Parathyroid adenoma (tissue), 2 donors: ENCODE measurements at regions not wholly inside any gene's neighbourhood (a gene's known extent, or its start where the extent isn't known, plus 50 kb on each side); places are given as distances from the start of the nearest gene placed in this dataset.

ENCODE experiments used
- H2AFZ ChIP-seq: fragments of 300-600 bp; sonication (generic); one replicate; pipeline ENCODE4 v1.7.0; 2017; ENCODE audit warnings: antibody characterized with exemption, mild to moderate bottlenecking
- H3K27ac ChIP-seq: fragments of 300-600 bp; sonication (generic); one replicate; pipeline ENCODE4 v1.7.0; 2017
- H3K27me3 ChIP-seq: fragments of 300-600 bp; sonication (generic); one replicate; pipeline ENCODE4 v1.7.0; 2017; ENCODE audit warnings: low read length; ENCODE audit not compliant: control insufficient read depth, insufficient read depth
- H3K36me3 ChIP-seq: fragments of 300-600 bp; sonication (generic); one replicate; pipeline ENCODE4 v1.7.0; 2017; ENCODE audit warnings: low read length; ENCODE audit not compliant: control insufficient read depth, insufficient read depth
- H3K4me1 ChIP-seq: fragments of 300-600 bp; sonication (generic); one replicate; pipeline ENCODE4 v1.7.0; 2017; ENCODE audit warnings: control low read depth
- H3K4me2 ChIP-seq: fragments of 300-600 bp; sonication (generic); one replicate; pipeline ENCODE4 v1.7.0; 2017; ENCODE audit warnings: low read length
- H3K4me3 ChIP-seq: fragments of 300-600 bp; sonication (generic); one replicate; pipeline ENCODE4 v1.7.0; 2017; ENCODE audit warnings: low read depth, low read length
- H3K79me2 ChIP-seq: fragments of 300-600 bp; sonication (generic); one replicate; pipeline ENCODE4 v1.7.0; 2017; ENCODE audit warnings: control low read depth
- H3K9ac ChIP-seq: fragments of 300-600 bp; sonication (generic); one replicate; pipeline ENCODE4 v1.7.0; 2017; ENCODE audit warnings: mild to moderate bottlenecking
- H3K9me3 ChIP-seq: fragments of 300-600 bp; sonication (generic); one replicate; pipeline ENCODE4 v1.7.0; 2017; ENCODE audit warnings: low read length; ENCODE audit not compliant: control insufficient read depth
- CTCF ChIP-seq: fragments of 300-600 bp; sonication (generic); IDR thresholded peaks from one replicate; pipeline ENCODE4 v1.7.0; 2017; ENCODE audit warnings: antibody characterized with exemption, mild to moderate bottlenecking
- donor health status: primary hyperparathyroidism.

GRCh38 chr21:15397258-15397657, 332.5 kb upstream of the NRIP1 start:
- Histone ChIP-seq H3K4me3 (no peak overlapping the region), H3K4me2 (no peak overlapping the region), H2AFZ (no peak overlapping the region), H3K79me2 (no peaks in the 10 kb centered on the region), H3K27ac (no peak overlapping the region), H3K9me3 (no peaks in the 10 kb centered on the region), H3K27me3 (no peaks in the 10 kb centered on the region), H3K4me1 (no peaks in the 10 kb centered on the region), H3K36me3 (no peaks in the 10 kb centered on the region), H3K9ac (no peak overlapping the region)
- no peak for TF ChIP-seq CTCF

GRCh38 chr21:15400905-15401304, 328.9 kb upstream of the USP25 start:
- no peak overlapping the region for H3K9ac ChIP-seq
- H3K27ac ChIP-seq = no peak overlapping the region
- no peaks in the 10 kb centered on the region for H3K27me3 ChIP-seq
- no peaks in the 10 kb centered on the region for H3K9me3 ChIP-seq
- no peak overlapping the region for H2AFZ ChIP-seq
- H3K36me3 ChIP-seq = no peaks in the 10 kb centered on the region
- no peaks in the 10 kb centered on the region for H3K79me2 ChIP-seq
- TF ChIP-seq CTCF = no peak
- H3K4me2 ChIP-seq = no peak overlapping the region
- H3K4me3 ChIP-seq = no peak overlapping the region
- no peaks in the 10 kb centered on the region for H3K4me1 ChIP-seq

GRCh38 chr21:15401331-15401730, 328.5 kb upstream of the USP25 start:
- no peak for TF ChIP-seq CTCF
- Histone ChIP-seq H3K4me3 (no peak overlapping the region), H3K36me3 (no peaks in the 10 kb centered on the region), H3K27ac (no peak overlapping the region), H3K27me3 (no peaks in the 10 kb centered on the region), H3K4me1 (no peaks in the 10 kb centered on the region), H3K9me3 (no peaks in the 10 kb centered on the region), H3K9ac (no peak overlapping the region), H2AFZ (no peak overlapping the region), H3K79me2 (no peaks in the 10 kb centered on the region), H3K4me2 (no peak overlapping the region)

GRCh38 chr21:15405214-15405613, 324.6 kb upstream of the USP25 start:
- Histone ChIP-seq H3K9me3 (no peaks in the 10 kb centered on the region), H3K9ac (no peak overlapping the region), H3K27ac (no peak overlapping the region), H2AFZ (no peak overlapping the region), H3K79me2 (no peaks in the 10 kb centered on the region), H3K4me1 (no peaks in the 10 kb centered on the region), H3K4me2 (no peak overlapping the region), H3K4me3 (no peak overlapping the region), H3K27me3 (no peaks in the 10 kb centered on the region), H3K36me3 (no peaks in the 10 kb centered on the region)
- no peak for TF ChIP-seq CTCF

- Histone ChIP-seq H3K36me3 (no peaks in the 10 kb centered on the region), H2AFZ (no peak overlapping the region), H3K4me1 (no peaks in the 10 kb centered on the region), H3K27ac (no peak overlapping the region), H3K79me2 (no peaks in the 10 kb centered on the region), H3K4me3 (no peak overlapping the region), H3K4me2 (no peak overlapping the region), H3K9ac (no peak overlapping the region), H3K27me3 (no peaks in the 10 kb centered on the region), H3K9me3 (no peaks in the 10 kb centered on the region)
- no peak for TF ChIP-seq CTCF
Observed at GRCh38 chr21:15406791-15407190, 323.0 kb upstream of the USP25 start.
